Activated CD4-positive, CD25-positive, alpha-beta regulatory T cell (primary cell): ENCODE measurements at regions not wholly inside any gene's neighbourhood (a gene's known extent, or its start where the extent isn't known, plus 50 kb on each side); places are given as distances from the start of the nearest gene placed in this dataset.
A peak's percentile ranks its signal among the peaks of the same experiment; 100 is the strongest.
"Not testable (repeated sequence)": the region's sequence is repeated elsewhere in the genome, so short reads cannot be mapped to it uniquely, and the experiment has no call there.

Experiments used
- DNase-seq, 4 experiments: peaks; one replicate each; lab custom pipeline; 2025; lab: John Stamatoyannopoulos, UW

- DNase-seq, result no peak
These were observed 101.8 kb downstream of the RPLP1 start for GRCh38 chr15:69554279-69554961.

- no peak for DNase-seq
These were observed 102.5 kb downstream of the RPLP1 start for GRCh38 chr15:69555080-69555479.

GRCh38 chr15:69556344-69556743 is 103.7 kb downstream of the RPLP1 start:
- DNase-seq, result no peak

GRCh38 chr15:69557020-69557706 is 104.5 kb downstream of the RPLP1 start:
- no peak for DNase-seq

- no peak for DNase-seq
These were observed 105.2 kb downstream of the RPLP1 start for GRCh38 chr15:69557707-69558409.

- DNase-seq, result no peak
These were observed 107.0 kb downstream of the RPLP1 start for GRCh38 chr15:69559440-69560190.

- no peak for DNase-seq
These were observed 108.6 kb downstream of the RPLP1 start for GRCh38 chr15:69561071-69561784.

- no peak for DNase-seq
These were observed 109.5 kb downstream of the RPLP1 start for GRCh38 chr15:69562116-69562515.

GRCh38 chr15:69562564-69562963 is 109.9 kb downstream of the RPLP1 start:
- no peak for DNase-seq

- no peak for DNase-seq
These were observed 112.5 kb downstream of the RPLP1 start for GRCh38 chr15:69565066-69565655.

GRCh38 chr15:69567238-69567760 is 114.7 kb downstream of the RPLP1 start:
- DNase-seq, result not testable (repeated sequence)

GRCh38 chr15:69568173-69569009 is 115.8 kb downstream of the RPLP1 start:
- no peak for DNase-seq

- no peak for DNase-seq
These were observed 117.8 kb downstream of the RPLP1 start for GRCh38 chr15:69570454-69570853.

GRCh38 chr15:69570997-69571396 is 118.4 kb downstream of the RPLP1 start:
- no peak for DNase-seq

- DNase-seq, result not testable (repeated sequence)
These were observed 120.7 kb downstream of the RPLP1 start for GRCh38 chr15:69573278-69573677.

- DNase-seq, result no peak
These were observed 121.3 kb downstream of the RPLP1 start for GRCh38 chr15:69573815-69574475.

- DNase-seq, result no peak
These were observed 121.9 kb downstream of the RPLP1 start for GRCh38 chr15:69574506-69574905.

GRCh38 chr15:69575387-69575786 is 122.8 kb downstream of the RPLP1 start:
- no peak for DNase-seq

GRCh38 chr15:69576035-69576526 is 123.5 kb downstream of the RPLP1 start:
- DNase-seq, result peak; percentile 11 to 51 (median 24)
